T-helper 1 cell (primary cell): ENCODE measurements at regions not wholly inside any gene's neighbourhood (a gene's known extent, or its start where the extent isn't known, plus 50 kb on each side); places are given as distances from the start of the nearest gene placed in this dataset.
"Not testable (repeated sequence)": the region's sequence is repeated elsewhere in the genome, so short reads cannot be mapped to it uniquely, and the experiment has no call there.

Experiments used
- DNase-seq, 5 donors: peaks; one replicate each; pipeline ENCODE4 v3.0.0-alpha.2; 2012 to 2020

DNA sequence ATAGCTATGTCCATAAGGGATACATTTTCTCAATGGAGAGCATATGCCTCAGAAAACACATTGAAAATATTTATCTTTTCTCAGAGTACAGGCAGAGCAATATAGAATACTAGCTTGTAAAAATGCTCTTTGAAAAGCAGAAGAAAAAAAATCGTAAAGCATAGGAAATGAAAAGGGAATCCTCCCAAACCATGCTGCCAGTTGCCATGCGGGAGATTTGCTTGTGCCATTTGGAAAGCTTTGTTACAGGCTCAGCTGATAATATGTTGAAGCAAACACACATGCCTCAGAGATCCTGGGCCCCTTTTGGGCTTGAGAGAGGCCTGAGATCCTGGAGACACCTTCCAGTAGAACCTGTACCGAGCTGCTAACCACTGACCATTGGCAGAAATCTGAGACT is 697.1 kb downstream of the BCL11A start:
- no peak for DNase-seq

DNA sequence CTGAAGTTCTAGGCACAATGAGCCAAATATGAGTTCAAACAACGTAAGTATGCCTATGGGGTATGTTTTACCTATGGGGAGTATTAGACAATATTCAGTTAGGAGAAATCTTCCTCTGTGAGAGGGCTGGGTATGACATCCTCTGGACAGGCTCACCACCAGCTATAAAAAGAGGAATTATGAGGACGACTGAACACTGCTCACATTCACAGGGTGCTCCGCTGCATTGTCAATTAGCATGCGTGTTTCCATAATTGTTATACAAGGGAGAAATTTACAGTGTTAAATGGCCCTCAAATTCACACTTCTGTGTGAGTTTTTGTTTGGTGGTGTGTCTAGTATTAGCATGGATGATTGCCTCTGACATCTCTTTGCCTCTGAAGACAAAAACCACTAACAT is 700.4 kb downstream of the BCL11A start:
- no peak for DNase-seq

DNA sequence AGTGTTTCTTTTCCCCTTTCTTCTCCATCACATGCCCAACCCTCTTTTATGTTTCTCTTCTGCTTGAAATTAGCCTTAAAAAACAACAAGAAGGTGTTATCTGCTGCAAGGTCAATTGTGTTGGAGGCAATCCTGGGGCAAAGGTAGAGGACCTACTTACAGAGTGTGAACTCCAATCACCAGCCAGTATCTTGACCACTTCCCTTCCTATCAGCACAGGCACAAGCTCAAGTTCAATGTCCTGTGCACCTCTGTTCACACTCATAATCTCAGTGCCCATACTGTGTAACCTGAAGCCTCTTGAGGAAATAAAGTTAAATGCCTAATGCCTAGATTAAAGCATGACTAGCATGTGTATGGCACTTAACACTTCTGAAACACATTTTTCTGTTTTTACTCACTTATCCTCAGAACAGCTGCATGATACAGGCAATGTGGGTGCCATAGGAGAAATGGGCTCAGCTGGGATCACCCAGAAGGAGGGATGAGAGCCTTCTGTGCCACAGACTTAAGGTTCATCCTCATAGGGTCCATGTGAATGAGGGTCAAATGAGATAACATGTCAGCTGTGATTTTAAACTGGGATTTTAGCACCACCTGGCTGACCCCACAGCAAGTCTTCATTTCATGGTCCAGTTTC is 701.5 kb downstream of the BCL11A start:
- no peak for DNase-seq

DNA sequence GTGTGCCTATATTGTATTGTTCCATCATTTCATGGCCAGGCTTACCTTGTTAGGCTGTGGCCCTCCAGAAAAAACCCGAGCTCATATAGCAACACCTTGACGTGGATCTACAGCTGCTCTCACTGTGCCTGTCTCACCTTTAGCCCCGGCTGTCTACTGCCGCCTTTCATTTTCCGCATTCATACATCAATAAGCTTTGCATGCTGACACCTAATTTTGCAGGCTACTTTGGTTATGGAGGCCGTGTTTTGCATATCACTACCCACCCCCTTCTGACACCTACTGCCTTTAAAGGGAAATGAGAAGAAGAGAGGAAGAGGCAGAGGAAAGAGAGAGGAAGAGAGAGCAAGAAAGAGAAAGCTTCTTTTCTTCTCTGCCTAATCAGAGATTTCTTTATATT is 702.9 kb downstream of the BCL11A start:
- no peak for DNase-seq

DNA sequence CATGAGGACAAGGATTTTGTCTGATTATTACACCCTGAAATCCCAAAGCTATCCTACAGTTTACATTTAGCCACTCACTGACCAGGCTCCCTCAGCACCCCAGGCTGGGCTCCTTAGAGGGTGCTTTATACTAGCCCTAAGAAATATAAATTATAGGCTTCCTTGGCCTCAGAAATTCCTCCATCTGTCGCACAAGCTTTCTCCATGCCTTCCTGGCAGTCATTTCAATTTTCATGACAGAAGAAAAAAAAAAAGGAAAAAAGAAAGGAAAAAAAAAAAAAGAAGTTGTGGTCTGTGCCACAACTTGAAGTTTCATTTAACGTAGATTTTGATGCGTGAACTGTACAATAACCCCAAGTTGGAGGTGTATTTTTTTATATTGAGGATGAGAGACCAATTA is 719.5 kb downstream of the BCL11A start:
- no peak for DNase-seq

DNA sequence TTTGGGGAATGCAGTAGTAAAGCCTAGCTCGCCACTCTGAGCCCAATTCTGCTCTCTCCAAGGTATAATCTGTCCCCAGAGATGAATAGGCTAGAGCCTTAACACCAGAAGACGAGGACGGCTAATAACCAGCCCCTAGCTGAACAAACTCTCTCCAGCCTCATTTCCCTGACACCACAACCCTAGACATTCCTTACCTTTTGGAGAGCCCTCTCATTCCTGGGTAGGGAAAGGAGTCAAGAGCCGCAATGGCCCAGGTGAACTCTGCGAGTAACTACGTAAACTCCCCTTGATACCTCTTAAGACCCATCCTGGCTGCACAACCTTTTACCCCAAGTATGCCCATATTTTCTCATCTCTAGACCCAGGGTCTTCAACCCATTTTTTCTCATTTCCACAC is 722.9 kb downstream of the BCL11A start:
- DNase-seq: no peak

DNA sequence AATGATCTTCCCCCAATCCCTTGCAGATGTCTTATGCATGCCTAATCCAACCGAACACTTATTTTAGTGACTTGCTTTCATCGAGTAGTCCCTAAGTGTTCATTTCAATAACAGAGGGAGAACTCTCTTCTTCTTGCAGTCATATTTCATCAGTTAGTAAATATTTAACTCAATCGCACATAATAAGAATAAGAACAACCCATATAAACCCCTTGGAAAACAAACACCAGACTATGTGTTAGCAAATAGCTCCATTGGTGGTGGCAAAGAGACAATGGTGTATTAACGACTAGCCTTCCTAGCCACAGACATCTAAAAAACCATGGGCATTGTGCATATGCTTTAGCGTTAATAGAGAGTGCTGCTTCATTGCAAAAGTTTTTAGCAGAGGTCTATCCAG is 725.8 kb downstream of the BCL11A start:
- no peak for DNase-seq

DNA sequence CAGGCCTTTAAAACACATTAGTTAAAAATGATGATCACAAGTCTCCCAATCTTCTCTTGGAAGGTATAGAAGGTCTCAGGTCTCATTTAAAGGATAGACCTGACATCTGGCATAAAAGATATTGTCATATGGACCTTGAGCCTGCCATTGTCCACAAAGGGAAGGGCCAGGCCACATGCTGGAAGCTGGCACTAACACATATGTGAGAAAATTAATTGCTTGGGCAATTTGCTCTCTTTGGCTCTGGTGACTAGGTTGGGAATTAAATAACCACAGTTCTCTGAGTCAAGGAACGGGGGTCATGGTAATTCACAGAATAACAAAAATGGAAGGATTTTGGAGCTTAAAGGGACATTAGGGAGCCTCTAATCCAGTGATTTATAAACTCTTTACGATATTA is 727.3 kb downstream of the BCL11A start:
- DNase-seq: no peak

DNA sequence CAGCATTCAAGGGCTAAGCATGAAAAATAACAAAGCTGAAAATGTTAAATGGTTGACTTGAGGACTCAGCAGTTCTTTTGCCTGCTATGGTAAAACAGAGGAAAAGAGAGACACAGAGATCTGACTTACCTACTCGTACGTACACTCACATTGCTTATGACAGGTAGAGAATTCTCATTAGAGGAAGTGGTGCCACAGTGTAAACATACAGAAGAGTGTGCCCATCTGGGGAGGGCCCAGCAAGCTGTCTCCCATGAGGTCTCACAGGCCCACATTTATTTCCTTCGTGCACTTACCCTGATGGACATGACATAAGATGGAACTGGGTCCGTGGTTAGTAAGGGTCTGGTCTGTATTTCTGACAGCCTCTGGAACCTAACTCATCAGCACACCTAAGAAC is 729.1 kb downstream of the BCL11A start:
- DNase-seq: no peak

DNA sequence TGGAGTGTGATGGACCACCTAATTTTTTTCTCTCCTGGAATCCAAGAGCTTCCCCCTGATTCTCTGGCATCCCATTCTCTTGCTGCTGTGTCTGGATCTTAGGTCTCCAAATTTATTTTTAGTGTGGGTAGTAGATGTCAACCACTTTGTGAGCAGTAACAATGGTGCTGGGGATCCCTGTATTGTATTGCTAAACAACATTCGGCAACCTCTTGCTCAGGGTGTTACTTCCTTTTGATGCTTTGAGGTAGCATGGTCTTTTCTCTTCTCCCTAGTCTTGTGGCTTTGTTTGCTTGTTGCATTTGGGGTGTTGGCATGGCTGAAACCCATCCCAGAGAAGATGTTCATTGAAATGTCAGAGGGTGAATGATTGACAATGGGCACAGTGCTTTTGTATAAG is 737.4 kb downstream of the BCL11A start:
- no peak for DNase-seq

DNA sequence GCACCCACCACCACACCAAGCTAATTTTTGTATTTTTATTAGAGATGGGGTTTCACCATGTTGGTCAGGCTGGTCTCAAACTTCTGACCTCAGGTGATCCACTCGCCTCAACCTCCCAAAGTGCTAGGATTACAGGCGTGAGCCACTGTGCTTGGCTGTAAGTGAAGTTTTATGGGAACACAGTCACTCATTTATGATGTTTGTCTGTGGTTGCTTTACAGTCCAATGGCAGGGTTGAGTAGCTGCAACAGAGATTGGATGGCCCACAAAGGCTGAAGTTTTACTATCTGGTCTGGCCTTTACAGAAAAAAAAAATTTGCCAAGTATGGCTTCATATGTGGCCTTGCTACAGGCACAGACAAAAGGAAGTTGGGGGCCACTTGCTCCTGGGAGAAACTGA is 743.2 kb downstream of the BCL11A start:
- DNase-seq: not testable (repeated sequence)

DNA sequence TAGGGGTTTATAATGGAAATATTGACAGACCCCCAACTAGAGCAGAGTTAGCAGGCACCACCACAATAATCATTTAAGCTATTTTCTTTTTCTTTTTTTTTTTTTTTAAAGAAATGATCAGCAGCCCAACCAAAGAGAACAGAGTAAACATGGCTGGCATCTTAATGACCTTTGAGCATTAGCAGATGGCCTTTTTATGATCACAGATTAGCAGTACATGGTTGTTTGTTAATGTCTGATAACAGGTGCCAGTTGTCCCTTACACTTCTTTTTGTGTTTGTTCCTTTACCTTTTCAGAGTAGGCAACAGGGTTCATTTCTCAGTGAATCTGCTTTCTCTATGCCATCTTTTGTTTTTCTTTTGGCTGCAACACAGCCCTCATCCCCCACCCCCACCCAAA is 747.0 kb downstream of the BCL11A start:
- DNase-seq: no peak

DNA sequence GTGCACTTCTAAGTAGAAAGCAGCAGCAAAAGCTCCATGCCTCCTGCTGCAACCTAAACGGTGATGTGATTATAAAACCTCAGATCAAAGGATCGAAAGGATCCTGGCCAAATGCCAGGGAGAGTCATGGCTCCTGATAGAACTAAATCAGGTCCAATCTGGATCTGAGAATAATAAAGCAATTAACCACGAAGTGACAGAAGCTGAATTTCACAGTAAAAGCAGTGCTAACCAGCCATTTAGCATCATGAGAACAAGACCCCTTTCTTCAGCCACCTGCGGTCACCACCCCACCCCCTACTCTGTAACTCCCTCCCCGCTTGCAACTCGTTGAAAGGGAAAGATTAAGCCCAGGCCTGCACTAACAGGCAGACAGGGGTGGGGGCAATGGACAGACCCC is 748.7 kb downstream of the BCL11A start:
- no peak for DNase-seq

DNA sequence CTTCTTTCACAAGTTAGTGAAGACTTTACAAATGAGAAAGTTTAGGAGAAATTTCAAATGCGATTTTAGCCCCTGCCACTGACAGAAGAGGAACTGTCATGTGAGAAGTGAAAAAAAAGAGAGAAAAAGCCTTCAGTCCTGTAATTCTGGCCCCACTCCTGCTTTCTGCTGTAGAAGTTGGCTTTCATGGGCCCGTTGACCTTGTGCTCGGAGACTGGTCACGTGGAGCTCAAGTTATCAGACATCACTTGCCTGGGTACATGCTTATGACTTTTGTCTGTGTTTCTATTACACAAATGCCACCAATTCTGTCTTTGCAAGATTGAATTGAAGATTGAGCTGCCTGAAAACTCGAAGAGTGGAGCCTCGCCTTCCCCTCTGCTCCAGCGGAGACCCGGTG is 749.9 kb downstream of the BCL11A start:
- no peak for DNase-seq

DNA sequence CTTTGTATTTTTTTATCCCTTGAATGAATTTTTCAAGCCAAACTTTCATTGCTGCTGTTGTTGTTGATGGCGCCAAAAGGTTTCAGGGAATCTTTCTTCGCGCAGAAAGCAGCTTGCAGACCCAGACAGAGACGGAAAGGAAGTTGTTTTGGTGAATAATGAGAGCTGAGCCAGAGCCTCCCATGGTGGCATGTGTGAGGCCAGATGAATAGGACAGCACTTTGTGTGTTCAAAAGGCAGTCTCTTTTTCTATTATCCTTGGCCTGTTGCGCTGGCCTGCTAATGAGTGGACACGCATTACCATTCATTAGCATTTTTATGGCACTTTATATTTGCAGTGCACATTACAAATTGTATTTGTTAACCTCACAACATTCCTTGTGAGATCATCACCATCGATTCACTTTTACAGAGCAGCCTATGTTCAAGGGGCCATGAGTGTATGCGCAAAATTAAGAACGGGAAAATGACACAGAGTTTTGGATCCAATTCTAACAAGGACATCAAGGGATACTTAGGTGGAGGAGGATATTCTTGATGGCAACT is 754.7 kb downstream of the BCL11A start:
- DNase-seq: no peak

DNA sequence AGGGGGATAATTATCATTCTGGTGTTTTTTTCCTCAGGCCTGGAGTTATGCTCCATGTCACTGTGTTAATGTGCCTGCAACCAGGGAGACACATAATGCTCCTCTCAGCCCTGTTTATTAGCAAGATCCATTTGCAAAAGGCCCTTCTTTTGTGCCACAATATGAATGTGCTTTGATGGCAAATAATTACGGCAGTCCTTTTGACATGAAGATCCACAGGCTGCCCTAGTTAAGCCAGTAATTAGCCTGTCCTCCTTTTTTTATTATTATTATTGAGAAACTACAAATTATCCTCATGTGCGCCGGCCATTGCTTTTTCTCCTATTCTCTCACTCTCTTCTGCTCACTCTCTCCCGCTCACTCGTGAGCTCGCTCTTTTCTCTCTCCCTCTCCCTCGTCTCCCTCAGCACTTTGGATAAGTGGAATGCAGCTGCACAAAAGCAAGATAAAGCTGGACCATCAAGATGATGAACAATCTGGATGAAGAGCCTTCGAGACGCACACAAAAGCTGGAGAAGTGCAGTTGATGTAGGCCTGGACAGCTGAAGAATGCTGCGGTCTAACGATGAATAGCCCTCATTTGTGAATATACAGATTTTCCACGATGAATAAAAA is 762.3 kb downstream of the BCL11A start:
- no peak for DNase-seq

DNA sequence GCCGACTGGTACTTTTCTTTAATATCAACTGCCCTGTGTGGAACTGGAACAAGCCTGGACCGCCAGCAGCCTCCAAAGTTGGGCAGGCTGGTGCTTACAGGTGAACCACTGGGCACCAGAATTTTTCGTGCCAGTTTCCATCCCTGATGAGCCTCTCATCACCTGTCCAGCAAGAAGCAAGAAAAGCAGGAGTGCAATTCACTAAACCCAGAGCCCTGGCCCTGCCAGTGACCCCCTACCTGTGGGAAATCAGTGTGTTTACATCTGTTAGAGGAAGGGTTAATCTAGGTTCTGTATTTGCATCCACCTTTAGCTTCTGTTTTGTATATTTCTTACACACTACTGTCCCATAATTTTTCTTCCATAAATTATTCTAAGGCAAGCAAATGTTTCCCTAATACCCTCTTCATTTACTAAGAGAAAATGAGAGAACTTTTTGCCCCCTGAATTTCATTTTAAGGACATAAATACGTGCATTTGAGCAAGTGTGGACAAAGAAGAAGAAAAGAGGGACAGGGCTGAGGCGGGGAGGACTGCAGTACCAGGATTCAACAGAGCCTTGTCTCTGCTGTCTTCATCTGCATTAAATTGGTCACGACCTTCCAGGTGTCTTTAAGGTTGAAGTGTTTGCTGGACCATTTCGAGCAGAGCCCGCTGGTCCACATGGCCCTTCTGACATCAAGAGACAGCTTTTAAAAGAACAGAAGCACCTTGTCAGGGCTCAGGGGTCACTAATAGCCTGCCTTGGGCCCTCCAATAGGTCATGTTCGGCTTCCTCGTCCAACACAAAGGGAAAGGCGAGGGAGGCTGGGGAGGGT is 763.1 kb downstream of the BCL11A start:
- DNase-seq: no peak

DNA sequence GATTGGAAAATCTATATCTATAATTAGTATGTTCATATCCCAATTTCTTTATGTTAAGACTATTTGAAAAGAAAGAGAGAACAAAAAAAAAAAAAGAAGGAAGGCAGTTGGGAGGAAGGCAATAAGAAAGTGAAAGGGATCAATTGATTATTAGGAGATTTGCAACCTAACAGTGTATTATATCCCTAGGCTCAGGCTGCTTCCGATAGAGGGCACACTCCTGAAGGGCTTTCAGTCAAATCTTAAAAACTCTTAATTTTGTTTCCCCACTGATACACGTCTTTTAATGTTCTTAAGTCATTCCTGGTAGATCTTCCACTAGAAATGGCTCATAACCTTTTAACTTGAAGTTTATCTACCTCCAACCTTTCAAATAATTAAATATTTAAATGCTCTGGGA is 763.9 kb downstream of the BCL11A start:
- DNase-seq: no peak

DNA sequence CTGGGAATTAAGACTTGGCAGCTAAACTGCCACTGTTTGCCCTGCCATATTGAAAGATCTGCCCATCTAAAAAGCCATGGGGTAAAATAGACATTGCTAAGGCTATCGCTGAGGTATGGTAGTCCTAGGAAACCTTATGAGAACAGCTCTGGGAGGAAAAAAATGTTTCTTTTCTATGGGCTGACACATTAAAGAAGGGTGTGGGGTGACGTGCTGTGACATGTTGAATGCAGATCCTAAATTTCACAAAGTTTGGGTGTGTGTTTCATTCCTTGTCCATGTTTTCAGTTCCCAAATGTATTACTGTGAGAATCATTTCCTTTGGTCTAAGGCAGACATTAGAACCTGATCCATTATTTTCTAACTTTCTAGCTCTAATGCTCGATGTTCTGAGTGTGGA is 766.4 kb downstream of the BCL11A start:
- no peak for DNase-seq

DNA sequence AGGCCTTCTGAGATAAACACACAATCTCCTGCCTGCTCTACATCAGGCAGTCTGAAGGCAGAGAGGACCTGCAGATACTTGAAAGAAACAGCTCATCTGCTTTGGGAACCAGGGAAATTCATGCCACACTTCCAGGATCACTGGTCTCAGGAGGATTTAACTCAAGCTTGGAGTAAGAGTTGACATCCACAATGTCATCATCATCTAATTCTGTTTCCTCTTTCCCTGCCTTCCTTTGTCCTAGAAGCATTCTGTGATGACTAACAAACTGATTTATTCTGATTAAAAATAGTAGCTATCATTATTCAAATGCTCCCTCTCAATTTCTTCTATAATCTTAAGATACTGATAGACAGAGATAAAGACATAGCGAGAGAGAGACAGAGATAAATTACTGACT is 766.8 kb downstream of the BCL11A start:
- DNase-seq: no peak

DNA sequence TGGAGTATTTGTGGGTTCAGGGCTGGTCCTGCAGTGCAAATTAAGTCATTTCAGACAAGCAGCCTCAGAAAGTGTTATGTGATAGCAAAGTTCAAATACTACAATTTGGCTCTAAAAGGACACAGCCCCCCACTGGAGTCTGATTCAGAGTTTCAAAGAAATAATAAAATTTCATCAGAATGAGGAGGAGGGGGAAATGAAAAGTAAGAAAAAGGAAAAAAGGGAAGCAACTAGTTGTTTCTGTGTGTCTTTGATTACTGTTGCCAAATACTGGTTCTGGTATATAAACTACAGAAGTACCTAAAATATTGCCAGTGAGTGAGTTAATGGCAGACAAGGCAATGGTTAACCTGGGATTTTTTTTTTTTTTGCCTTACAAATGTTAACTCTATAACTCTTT is 773.9 kb downstream of the BCL11A start:
- no peak for DNase-seq

DNA sequence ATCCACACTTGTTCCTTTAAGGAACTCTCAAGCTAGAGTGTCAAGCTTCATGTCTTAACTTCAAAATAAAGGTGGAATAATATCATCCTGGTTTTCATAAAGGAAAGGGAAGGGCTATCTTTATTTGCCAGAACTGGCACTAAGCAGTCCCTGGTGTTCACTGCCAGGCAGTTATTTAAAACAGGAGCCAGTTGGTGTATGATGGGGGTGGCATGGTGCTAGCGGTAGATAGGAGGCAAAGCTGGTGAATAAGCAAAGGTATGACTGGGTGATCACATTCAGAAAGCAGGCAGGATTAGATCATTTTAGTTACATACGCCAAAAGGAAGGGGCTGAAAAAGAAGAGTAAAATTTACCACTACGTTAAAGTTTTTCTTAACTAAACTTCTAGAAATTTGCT is 776.3 kb downstream of the BCL11A start:
- DNase-seq: no peak

DNA sequence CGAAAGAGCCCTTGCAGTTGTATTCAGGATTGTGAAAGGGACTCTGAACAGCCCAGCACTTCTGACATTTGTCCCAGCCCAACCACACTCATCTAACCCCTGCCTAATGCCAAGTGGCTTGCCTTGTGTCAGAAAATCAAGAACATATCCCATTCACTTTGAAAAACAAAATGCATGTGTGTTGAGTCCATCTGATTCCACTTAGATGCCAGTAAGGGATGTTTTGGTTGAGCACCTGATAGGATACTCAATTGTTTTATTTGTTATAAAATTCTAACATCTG is 776.8 kb downstream of the BCL11A start:
- no peak for DNase-seq

DNA sequence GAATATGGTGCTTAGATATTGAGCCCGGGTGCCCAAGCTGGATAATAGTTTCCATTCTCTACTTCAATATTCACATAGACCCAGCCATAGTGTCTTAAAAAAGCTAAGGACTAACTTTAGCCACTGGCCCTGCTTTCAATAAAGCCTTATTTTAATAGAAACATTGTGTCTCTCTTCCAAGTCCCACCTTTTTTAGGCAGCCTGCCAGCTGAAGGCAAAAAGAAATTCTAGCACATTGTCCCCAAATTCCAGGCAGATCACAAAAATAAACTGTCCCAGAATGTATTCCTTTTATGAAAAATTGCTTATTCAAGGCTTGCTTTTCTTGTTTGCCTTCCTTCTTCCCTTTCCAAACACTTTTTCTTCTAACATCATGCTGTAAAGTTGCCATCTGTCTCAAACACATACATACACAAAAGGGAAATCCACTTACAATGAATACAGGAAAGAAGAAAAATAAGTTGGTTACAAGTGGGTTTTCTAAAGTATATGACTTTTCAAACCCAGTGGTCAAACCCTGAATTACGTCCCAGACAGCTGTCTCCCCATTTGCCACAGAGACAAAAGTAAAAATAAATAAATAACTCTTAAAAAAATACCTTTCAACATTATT is 778.5 kb downstream of the BCL11A start:
- DNase-seq: no peak
